HepG2 (cell line): ENCODE measurements at regions not wholly inside any gene's neighbourhood (a gene's known extent, or its start where the extent isn't known, plus 50 kb on each side); places are given as distances from the start of the nearest gene placed in this dataset.
A peak's percentile ranks its signal among the peaks of the same experiment; 100 is the strongest.

ENCODE experiments used
- ARID3A ChIP-seq: IDR thresholded peaks from 2 replicates; pipeline ENCODE4 v1.6.1; 2012; ENCODE audit warnings: low read depth, low read length, improper control_type of control experiment
- ATF1 ChIP-seq: IDR thresholded peaks from 2 replicates; pipeline ENCODE4 v1.6.1; 2016; ENCODE audit warnings: mild to moderate bottlenecking, control low read depth
- HOXA5 ChIP-seq: sonication (generic); formaldehyde crosslinking; IDR thresholded peaks from 2 replicates; pipeline ENCODE4 v1.4.0; 2020; ENCODE audit warnings: missing genetic modification reagents
- POGZ ChIP-seq: sonication (generic); formaldehyde crosslinking; IDR thresholded peaks from 2 replicates; pipeline ENCODE4 v1.4.0; 2020; ENCODE audit warnings: mild to moderate bottlenecking, missing genetic modification reagents
- SMARCE1 ChIP-seq: fragments of 450-650 bp; IDR thresholded peaks from 2 replicates; pipeline ENCODE4 v1.6.1; 2017; ENCODE audit warnings: borderline replicate concordance
- TOE1 ChIP-seq: sonication (generic); formaldehyde crosslinking; IDR thresholded peaks from 2 replicates; pipeline ENCODE4 v1.4.0; 2020; ENCODE audit warnings: mild to moderate bottlenecking, missing genetic modification reagents
- ZFP36L1 ChIP-seq: sonication (generic); formaldehyde crosslinking; IDR thresholded peaks from 2 replicates; pipeline ENCODE4 v1.8.0; 2022; ENCODE audit warnings: mild to moderate bottlenecking, missing genetic modification reagents, moderate library complexity
- ZFX ChIP-seq: sonication (generic); formaldehyde crosslinking; IDR thresholded peaks from 2 replicates; pipeline ENCODE4 v1.4.0; 2020; ENCODE audit warnings: mild to moderate bottlenecking, low read depth, missing genetic modification reagents, moderate library complexity
- ZNF317 ChIP-seq: sonication (generic); formaldehyde crosslinking; IDR thresholded peaks from 2 replicates; pipeline ENCODE4 v1.5.0; 2020; ENCODE audit warnings: mild to moderate bottlenecking, missing genetic modification reagents
- ZNF543 ChIP-seq: sonication (generic); formaldehyde crosslinking; IDR thresholded peaks from 2 replicates; pipeline ENCODE4 v1.4.0; 2020; ENCODE audit warnings: mild to moderate bottlenecking, missing genetic modification reagents
- ZNF800 ChIP-seq: sonication (generic); formaldehyde crosslinking; IDR thresholded peaks from 2 replicates; pipeline ENCODE4 v1.4.0; 2020; ENCODE audit warnings: missing genetic modification reagents
- TF ChIP-seq, protein P1 (sequence below), 2 experiments: sonication (generic) in 1 of 2; formaldehyde crosslinking in 1 of 2; IDR thresholded peaks; 2 replicates each; pipeline versions ENCODE4 v1.4.0 to v1.6.1; 2016 to 2020; ENCODE audit warnings: borderline replicate concordance in 1 of 2, low read depth in 1 of 2, mild to moderate bottlenecking in 1 of 2, missing genetic modification reagents in 1 of 2
- TF ChIP-seq, protein P2 (sequence below): sonication (generic); formaldehyde crosslinking; IDR thresholded peaks from 2 replicates; pipeline ENCODE4 v1.4.0; 2020; ENCODE audit warnings: mild to moderate bottlenecking, missing genetic modification reagents, borderline replicate concordance

GRCh38 chr5:155459889-155460500, 446.4 kb downstream of the KIF4B start (continued):
- no peak for TF ChIP-seq ATF1
- 0 out of 2 replicates have a peak, but pooled peaks have one; percentile 35 for TF ChIP-seq TOE1 (CRISPR knock-in tag)
- TF ChIP-seq, protein P1, sequence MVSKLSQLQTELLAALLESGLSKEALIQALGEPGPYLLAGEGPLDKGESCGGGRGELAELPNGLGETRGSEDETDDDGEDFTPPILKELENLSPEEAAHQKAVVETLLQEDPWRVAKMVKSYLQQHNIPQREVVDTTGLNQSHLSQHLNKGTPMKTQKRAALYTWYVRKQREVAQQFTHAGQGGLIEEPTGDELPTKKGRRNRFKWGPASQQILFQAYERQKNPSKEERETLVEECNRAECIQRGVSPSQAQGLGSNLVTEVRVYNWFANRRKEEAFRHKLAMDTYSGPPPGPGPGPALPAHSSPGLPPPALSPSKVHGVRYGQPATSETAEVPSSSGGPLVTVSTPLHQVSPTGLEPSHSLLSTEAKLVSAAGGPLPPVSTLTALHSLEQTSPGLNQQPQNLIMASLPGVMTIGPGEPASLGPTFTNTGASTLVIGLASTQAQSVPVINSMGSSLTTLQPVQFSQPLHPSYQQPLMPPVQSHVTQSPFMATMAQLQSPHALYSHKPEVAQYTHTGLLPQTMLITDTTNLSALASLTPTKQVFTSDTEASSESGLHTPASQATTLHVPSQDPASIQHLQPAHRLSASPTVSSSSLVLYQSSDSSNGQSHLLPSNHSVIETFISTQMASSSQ (IDR thresholded peaks at IDR 0.05; ENCODE audit: low read depth) = no peak
- TF ChIP-seq, protein P1 (CRISPR knock-in tag; IDR thresholded peaks at IDR 0.05; ENCODE audit: borderline replicate concordance) = no peak
- 0 out of 2 replicates have a peak, but pooled peaks have one; percentile 0 for TF ChIP-seq ZNF543 (CRISPR knock-in tag)
- no peak for TF ChIP-seq HOXA5 (CRISPR knock-in tag)
- no peak for TF ChIP-seq ARID3A
- no peak for TF ChIP-seq ZNF800 (CRISPR knock-in tag)
- TF ChIP-seq SMARCE1 = no peak
- TF ChIP-seq ZFX (CRISPR knock-in tag) = 0 out of 2 replicates have a peak, but pooled peaks have one; percentile 18
- TF ChIP-seq POGZ (CRISPR knock-in tag) = 0 out of 2 replicates have a peak, but pooled peaks have one; percentile 4
- TF ChIP-seq ZFP36L1 (CRISPR knock-in tag) = 0 out of 2 replicates have a peak, but pooled peaks have one; percentile 10
- 0 out of 2 replicates have a peak, but pooled peaks have one; percentile 33 for TF ChIP-seq ZNF317
- TF ChIP-seq, protein P2, sequence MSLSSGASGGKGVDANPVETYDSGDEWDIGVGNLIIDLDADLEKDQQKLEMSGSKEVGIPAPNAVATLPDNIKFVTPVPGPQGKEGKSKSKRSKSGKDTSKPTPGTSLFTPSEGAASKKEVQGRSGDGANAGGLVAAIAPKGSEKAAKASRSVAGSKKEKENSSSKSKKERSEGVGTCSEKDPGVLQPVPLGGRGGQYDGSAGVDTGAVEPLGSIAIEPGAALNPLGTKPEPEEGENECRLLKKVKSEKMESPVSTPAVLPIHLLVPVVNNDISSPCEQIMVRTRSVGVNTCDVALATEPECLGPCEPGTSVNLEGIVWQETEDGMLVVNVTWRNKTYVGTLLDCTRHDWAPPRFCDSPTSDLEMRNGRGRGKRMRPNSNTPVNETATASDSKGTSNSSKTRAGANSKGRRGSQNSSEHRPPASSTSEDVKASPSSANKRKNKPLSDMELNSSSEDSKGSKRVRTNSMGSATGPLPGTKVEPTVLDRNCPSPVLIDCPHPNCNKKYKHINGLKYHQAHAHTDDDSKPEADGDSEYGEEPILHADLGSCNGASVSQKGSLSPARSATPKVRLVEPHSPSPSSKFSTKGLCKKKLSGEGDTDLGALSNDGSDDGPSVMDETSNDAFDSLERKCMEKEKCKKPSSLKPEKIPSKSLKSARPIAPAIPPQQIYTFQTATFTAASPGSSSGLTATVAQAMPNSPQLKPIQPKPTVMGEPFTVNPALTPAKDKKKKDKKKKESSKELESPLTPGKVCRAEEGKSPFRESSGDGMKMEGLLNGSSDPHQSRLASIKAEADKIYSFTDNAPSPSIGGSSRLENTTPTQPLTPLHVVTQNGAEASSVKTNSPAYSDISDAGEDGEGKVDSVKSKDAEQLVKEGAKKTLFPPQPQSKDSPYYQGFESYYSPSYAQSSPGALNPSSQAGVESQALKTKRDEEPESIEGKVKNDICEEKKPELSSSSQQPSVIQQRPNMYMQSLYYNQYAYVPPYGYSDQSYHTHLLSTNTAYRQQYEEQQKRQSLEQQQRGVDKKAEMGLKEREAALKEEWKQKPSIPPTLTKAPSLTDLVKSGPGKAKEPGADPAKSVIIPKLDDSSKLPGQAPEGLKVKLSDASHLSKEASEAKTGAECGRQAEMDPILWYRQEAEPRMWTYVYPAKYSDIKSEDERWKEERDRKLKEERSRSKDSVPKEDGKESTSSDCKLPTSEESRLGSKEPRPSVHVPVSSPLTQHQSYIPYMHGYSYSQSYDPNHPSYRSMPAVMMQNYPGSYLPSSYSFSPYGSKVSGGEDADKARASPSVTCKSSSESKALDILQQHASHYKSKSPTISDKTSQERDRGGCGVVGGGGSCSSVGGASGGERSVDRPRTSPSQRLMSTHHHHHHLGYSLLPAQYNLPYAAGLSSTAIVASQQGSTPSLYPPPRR (CRISPR knock-in tag) = no peak
